GM20431 (cell line): ENCODE measurements at regions not wholly inside any gene's neighbourhood (a gene's known extent, or its start where the extent isn't known, plus 50 kb on each side); places are given as distances from the start of the nearest gene placed in this dataset.

Source experiments
- in situ Hi-C: fragments of 300-500 bp; cut with MseI, MboI; formaldehyde crosslinking; loops from one replicate; pipeline ENCODE4 v1.15.0; 2020; ENCODE audit warnings: low sequenced_read_pairs; ENCODE audit not compliant: unreplicated experiment

- in situ Hi-C loops = no loop called here
These were observed 124.3 kb upstream of the UMPS start for GRCh38 chr3:124605781-124606579.

DNA sequence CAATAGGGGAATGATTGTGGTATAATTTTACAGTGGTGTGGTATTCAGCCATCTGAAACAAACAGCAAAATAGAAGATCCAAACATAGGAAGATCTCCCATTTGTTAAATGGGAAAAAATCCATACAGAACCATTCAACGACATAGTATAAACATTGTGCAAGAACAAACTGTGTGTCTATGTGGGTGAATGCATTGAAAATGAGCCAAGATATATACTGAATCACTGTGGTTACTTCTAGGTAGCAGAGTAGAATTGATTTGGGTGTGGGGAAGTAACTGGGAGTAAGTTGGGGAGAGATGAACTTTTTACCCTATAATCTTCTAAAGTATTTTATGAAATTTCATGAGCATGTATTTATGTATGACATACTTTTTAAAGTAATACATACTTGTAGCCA, 123.1 kb upstream of the UMPS start:
- in situ Hi-C loops = no loop called here

GRCh38 chr3:124609402-124609801, 120.8 kb upstream of the UMPS start:
- in situ Hi-C loops = no loop called here

DNA sequence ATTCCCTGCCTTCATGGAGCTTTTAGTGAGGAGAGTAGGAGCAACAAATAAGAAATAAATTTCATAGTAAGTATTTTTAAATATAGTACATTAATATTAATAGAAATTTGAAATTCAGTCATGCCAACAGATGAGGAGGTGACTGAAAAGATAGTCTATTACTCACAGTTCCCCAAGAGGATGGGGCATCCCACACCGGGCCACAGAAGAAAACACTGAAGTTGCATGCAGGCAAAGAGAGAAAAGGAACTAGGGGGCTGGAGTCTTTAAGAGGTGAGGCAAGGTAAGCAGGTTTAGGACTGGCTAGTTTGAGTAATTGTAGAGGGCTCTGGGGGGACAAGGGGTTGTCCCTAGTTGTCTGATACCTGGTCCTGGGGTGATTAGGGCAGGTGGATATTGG, 120.1 kb upstream of the UMPS start:
- in situ Hi-C loops = no loop called here

DNA sequence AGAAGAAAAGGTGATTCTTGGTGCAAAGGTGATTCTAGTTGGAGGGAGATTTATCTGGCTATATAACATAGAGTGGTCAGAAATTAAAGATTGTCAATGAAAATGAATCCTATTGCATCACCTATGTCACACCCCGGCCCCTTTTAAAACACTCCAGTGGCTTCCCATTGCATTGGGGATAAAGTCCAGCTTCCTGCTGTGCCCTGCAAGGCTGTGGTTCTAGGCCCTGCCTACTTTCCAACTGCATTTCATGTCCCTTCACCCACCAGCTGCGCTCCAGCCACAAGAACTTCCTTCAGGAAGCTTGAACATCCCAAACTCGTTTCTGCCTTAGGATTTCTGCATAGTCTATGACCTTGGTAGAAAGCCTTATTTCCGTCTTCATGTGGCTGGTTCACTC, 118.7 kb upstream of the UMPS start:
- in situ Hi-C loops = no loop called here

GRCh38 chr3:124615896-124616543, 114.2 kb upstream of the UMPS start:
- in situ Hi-C loops = no loop called here

GRCh38 chr3:124617177-124617576, 113.1 kb upstream of the UMPS start:
- in situ Hi-C loops = no loop called here

GRCh38 chr3:124619887-124620599, 110.2 kb upstream of the UMPS start:
- in situ Hi-C loops = no loop called here

DNA sequence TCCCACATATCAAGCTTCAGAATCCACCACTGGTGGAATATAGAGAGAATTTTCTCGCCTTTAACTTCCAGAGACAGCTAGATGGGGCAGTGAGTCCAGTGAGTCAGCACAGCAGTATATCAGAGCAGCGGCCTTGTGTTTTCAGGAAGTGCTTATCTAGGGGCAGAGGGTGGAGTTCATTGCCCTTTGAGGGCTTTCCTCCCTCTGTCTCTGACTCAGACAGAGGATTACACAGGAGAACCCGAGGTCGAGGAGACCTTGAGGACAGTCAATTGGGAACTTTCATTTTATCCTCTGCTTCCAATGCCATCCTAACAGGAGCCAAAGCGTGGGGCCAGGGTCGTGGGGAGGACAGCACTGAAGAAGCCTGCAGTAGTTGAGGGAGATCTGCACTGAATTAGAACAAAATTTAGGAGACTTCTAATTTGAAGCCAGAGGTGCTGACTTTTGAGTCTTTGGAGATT, 109.6 kb upstream of the UMPS start:
- in situ Hi-C loops = no loop called here

- in situ Hi-C loops = no loop called here
These were observed 108.8 kb upstream of the UMPS start for GRCh38 chr3:124621498-124621897.

DNA sequence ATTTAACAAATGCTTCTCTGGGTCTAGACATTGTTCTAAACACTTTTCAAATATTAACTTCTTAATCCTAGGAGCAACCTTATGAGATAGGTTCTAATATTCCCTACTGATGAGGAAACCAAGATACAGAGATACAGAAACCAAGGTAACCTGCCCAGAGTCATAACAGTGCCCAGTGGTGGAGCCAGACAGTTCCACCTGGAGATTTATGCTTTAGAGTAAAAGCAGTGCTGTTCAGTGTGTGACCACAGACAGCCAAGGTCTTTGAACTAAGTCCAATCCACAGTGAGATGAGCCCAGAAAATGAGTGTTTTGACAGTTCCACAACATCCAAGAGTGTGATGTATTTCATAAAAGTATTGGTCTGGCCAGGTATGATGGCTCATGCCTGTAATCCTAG, 105.2 kb upstream of the UMPS start:
- in situ Hi-C loops = no loop called here

DNA sequence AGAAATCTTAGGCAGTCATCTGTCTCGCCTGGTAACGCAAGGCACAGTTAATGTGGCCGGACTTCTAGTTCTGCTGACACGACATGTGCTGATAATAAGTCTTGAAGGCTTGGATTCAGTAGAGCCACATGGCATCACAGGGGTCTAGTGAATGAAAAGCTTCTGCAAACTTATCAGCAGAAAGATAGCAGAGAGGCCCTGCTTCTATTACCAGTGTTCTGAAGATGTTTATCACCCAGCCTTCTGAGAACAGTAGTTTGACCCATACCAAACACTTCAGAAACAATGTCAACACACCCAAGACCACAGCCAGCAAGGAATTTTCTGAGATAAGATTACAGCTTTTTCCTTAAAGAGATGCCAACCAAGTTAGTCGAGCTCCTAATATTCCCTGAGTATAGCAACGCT, 102.7 kb upstream of the UMPS start:
- in situ Hi-C loops = no loop called here

DNA sequence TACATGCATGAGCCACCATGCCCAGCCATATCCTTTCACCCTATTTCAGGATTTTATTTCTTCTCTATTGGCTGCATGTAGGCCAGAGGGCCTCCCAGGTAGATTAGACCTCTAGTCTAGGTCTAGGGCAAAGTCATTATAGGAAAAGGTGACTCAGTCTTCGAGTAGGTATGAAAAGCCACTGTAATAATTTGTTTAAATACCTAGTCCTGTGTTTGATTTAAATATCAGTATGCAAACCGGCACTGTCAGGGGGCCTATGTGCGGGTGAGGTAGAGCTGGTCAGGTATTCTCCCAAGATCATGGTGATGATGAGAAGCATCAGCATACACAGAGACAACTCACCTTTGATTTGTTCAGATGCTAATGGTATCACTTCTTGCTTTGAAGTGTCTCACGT, 101.4 kb upstream of the UMPS start:
- in situ Hi-C loops = no loop called here

GRCh38 chr3:124629497-124629896, 100.8 kb upstream of the UMPS start:
- in situ Hi-C loops = no loop called here

GRCh38 chr3:124630960-124631359, 99.3 kb upstream of the UMPS start:
- in situ Hi-C loops = no loop called here

DNA sequence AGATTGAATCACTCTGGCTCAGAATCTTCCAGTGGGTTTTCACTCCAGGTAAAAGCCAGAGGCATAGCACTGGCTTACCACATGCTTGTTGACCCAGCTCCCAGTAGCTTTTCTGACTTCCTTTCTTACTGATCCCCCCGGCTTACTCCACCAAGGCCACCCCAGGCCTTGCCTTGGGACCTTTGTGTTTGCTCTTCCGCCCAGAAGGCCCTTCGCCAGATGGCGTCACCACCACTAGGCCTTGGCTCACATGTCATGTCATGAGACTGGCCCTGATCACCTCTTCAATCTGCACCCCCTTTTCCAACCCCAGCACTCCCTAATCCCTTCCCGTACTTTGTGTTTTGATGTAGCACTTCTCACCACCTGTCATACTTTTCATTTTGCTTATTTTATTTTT, 98.5 kb upstream of the UMPS start:
- in situ Hi-C loops = no loop called here

DNA sequence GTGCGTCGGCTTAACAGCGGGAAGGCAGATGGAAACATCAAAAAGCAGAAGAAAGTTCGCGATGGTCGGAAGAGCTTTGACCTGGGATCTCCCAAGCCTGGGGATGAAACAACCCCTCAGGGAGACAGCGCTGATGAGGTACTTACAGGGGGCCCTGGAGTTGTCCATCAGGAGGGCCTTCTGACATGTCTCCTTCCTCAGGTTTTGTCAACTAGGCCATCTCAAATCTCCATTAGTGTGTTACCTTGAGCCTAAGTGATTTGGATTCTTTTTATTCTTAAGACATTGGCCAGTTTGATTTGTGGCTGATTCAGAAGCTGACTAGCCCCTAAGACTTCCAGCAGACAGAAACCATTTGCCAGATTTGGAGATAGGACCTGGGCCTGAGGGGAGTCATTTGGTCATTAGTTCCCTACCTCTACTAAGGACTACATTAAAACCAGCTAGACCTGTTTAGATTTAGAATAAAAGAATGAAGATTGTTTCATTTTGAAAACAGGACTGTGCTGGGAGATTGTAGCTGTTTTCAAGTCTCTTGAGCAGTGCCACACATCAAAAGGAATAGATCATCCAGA, 97.6 kb upstream of the UMPS start:
- in situ Hi-C loops = no loop called here

DNA sequence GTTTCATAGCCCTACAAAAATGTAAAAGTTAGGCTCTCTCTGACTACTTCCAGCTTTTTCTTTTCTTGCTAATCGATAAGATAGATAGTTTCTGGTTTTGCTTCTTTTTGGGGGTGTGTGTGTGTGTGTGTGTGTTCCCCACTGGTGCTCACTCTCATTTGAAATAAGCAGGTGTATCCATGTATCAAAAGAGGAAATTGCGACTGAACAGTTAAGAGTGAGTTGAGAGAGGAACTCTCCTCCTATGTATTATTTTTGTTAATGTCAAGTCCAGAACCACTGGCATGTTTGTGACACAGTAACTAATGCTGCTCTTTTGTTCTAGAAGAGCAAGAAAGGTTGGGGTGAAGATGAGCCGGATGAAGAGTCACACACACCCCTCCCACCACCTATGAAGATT, 96.7 kb upstream of the UMPS start:
- in situ Hi-C loops = no loop called here

- in situ Hi-C loops = no loop called here
These were observed 95.8 kb upstream of the UMPS start for GRCh38 chr3:124634210-124635168.

- in situ Hi-C loops = no loop called here
These were observed 95.1 kb upstream of the UMPS start for GRCh38 chr3:124635169-124635539.
